Stimulated activated CD4-positive, alpha-beta T cell treated with anti-CD3 and anti-CD28 coated beads, Interleukin-12 subunit alpha, Interleukin-12 subunit beta, amount 100 ng/mL, for 4 hours (primary cell): ENCODE measurements at regions not wholly inside any gene's neighbourhood (a gene's known extent, or its start where the extent isn't known, plus 50 kb on each side); places are given as distances from the start of the nearest gene placed in this dataset.
"Not testable (repeated sequence)": the region's sequence is repeated elsewhere in the genome, so short reads cannot be mapped to it uniquely, and the experiment has no call there.

Source experiments
- DNase-seq: peaks from one replicate; pipeline ENCODE4 v3.0.0-alpha.2; 2020

DNA sequence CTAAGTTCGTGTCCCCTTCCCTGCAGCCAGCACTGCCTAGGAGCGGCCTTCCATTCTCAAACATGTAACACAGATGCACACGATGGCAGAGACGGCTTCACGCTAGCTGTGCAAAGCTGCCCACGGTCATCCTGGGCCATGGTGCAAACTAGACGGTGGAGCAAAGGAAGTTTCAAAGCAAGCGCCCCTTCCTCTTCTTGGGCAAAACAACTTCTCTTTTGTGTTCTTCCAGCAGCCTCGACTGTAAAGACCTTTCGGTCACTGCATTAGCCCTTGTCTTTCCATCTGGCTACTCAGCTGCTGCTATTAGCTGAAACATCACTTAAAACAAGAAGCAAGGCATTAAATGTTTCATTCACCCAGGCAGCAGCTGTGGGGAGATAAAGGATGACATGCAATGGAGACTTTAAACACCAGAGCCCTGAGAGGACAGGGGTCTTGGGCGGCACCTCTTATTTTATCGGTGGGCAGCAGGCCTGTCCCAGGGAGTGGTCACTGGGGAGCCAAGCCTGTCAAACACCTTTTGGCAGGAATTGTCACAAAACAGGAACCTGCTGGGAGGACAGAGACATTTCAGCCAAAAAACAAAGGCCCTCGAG lies 214.8 kb downstream of the KLF6 start:
- DNase-seq, result no peak

DNA sequence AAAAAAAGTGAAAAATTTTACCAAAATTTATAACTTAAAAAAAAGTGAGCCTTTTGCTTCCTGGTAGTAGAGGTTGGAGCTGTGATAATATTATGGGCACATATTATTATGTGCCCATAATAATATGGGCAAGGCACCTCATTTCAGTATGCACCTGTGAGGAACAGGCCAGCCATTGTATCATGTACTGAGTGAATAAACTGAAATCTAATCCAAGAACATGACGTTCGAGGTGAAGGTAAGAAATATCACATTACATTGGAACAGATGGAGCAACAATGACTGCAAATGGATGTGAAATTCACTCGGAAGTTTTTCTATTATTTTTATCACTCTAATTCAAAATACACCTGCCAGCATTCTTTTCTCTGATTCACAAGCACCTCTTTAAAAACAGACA lies 216.0 kb downstream of the KLF6 start:
- no peak for DNase-seq

DNA sequence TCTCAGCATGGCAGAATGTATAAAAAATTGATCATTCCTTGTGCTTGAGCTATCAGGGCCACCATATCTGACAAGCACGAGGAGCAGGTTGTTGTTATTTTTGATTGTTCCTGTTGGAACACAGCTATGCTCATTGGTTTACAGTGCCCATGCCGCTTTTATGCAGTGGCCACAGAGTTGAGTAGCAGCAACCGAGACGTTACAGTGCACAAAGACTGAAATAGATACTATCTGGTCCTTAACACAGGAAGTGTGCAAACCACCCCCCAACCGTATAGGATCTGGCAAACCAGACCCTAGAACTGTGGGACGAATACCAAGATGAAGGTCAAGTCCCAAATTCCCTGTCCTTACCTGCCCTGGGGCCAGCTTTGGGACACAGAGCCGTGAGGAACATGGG lies 216.6 kb downstream of the KLF6 start:
- DNase-seq, result no peak

DNA sequence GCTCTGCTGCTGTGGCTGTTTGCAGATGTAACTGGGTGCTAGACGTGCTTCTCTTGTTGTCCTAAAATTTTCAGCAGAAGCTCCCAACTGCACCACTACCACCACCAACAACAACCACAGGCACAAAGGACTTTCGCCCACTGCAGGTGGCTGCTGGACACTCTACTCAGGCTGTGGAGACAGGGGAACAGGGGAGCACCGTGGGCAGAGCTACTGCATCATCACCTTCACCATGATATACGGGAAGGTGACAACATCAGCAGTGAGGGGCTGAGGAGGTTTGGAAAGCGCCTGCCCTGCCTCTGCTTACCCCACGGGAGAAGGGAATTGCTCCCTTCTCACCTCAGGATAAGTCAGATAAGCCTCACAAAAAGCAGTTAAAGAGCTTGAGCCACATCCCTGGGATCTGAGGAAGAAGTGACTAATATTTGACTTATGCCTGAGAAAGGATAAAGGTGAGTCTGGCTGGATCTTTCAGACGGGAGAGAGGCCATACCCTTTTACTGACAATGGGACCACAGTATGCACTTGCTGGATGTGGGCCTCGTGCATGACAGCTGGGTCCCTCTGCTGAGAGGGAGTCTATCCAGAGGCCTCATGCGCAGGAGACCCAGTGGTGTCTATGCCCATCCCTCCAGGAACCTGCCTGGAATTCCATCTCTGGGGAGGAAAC lies 217.6 kb downstream of the KLF6 start:
- DNase-seq, result no peak

DNA sequence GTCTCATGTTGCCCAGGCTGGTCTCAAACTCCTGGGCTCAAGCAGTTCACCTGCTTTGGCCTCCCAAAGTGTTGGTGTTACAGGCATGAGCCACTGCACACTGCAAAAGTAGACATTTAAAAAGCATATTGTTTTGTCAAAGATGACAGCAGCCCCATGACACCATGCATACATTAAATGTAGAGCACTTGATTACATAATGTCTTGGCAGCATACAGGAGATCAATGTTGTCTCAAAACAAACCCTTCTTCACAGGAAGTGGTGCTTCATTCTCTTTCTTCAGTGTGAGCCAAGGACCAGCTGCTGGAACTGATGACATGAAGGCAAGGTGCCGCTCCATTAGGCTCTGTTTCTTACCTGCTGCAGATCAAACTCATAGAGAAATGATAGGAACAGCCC lies 218.4 kb downstream of the KLF6 start:
- no peak for DNase-seq

DNA sequence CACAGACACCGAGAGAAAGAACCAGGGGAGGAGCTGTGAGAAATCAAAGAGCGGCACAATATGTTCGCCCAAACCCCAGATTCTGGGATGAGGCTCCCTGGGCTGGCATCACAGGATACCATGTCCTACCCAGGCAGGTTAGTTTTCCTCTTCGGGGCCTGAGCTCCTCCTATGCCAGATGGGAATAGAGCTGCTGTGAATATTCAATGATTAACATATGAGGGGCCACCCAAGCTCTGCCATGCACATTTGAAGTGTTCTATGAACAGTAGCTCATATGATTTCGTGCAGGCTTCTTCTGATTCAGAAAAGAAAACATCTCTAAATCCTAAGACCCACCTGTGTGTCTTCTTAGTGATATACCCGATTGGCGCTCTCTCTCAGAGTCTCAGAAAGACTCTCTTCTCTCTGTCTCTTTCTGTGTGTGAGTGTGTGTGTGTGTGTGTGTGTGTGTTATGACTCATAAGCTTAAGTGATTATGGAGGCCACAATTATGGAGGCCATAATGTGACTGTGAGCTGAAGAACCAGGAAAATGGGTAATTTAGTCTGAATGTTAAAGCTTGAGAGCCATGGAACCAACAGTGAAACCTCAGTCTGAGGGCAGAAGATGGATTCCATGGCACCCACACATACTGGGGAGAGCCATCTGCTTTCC lies 220.5 kb downstream of the KLF6 start:
- no peak for DNase-seq

DNA sequence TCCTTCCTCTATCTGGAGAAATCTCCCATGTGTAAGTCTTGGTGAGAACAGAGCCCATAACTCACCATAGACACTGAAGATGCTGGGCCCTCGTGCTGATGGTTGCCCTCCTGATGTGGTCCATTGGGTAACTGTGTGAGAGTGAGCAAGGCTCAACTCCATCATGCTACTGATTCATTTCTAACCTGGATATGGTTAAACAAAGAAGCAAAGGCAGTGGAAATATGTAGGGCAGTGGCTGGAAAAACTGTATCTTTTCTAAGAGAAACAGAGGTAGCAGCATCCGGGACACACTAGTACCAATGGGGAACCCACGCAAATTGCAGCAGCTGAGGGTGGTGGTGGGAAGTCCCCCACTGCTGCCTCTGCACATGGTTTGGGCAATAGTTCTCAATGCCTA lies 221.7 kb downstream of the KLF6 start:
- peak; percentile 22 for DNase-seq

DNA sequence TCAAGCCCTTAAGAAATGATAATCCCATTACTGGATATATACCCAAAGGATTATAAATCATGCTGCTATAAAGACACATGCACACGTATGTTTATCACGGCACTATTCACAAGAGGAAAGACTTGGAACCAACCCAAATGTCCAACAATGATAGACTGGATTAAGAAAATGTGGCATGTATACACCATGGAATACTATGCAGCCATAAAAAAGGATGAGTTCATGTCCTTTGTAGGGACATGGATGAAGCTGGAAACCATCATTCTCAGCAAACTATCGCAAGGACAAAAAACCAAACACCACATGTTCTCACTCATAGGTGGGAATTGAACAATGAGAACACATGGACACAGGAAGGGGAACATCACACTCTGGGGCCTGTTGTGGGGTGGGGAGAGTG lies 224.4 kb downstream of the KLF6 start:
- DNase-seq, result not testable (repeated sequence)

DNA sequence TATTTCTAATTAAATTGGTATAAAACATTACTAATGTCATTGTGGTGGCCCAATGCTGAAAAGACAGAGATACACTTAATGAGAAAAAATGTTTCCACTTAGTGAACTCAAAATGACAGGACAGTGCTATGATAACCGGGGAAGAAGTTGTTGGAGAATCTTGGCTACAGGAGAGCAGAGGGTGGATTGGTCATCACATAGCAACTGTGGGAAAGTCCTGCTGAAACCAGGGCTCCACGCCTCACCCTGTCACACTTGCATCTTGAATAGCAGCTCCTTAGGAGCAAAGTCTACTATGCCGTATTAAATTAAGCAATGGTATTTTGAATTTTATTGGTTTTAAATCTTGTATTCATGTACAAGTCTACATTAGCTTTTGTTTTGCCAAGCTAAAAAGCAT lies 225.5 kb downstream of the KLF6 start:
- DNase-seq, result no peak

DNA sequence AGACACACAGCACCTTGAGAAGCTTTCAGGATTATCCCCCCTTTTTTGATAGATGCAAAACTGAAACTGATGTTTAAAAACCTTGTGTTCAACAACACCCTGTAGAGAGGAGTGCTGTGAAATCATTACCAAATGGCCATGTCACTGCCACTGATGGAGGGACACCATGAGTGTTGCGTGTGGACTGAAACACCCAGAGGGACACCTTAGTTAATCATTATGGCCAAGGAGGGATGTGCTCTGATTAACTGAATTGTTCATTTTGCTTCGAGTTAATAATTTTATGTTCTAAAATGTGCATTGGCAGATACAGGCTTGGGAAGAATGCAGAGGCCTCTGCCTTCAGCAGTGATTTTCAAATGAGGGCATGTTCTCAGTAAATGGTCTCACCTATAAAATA lies 226.0 kb downstream of the KLF6 start:
- DNase-seq, result no peak

DNA sequence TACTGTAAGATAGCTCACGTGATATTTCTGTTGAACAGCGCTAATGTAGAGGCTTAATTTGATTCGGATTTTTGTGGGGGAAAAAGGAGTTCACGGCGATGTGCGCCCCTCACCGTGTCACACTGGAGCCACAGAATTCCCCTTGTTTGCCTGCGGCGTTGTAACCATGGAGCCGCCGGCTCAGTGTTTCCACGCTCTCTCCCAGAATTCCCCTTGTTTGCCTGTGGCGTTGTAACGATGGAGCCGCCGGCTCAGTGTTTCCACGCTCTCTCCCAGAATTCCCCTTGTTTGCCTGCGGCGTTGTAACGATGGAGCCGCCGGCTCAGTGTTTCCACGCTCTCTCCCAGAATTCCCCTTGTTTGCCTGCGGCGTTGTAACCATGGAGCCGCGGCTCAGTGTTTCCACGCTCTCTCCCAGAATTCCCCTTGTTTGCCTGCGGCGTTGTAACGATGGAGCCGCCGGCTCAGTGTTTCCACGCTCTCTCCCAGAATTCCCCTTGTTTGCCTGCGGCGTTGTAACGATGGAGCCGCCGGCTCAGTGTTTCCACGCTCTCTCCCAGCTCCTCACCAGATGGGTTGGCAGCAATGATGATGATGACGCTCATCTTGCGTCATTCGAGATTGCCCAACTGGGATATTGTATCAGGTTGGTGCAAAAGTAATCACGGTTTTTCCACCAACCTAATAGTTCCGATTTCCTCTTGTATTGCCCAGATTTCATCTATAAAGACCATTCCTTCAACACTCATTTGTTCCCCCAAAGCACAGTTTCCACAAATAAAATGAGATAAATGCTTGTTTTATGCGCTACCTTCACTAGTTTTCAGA lies 228.6 kb downstream of the KLF6 start:
- DNase-seq, result not testable (repeated sequence)

DNA sequence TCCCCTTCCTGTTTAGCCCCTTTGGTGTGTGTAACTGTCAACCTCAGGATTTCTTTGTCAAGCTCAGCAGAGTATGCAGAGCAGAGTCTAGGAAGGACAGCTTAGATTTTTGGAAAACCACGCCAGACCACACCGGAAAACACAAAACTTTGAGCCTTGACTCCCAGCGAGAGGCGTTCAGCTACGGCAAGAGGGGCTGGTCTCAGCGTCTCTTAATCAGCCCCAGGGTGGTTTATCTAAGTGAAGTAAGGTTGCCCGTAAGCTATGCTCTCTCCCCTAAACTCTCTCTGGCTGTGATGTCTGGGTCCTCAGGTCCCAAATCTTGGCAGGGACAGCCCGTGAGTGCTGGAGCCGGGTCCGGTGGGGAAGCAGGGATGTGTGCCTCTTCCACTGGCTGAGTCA lies 230.9 kb downstream of the KLF6 start:
- DNase-seq, result no peak

DNA sequence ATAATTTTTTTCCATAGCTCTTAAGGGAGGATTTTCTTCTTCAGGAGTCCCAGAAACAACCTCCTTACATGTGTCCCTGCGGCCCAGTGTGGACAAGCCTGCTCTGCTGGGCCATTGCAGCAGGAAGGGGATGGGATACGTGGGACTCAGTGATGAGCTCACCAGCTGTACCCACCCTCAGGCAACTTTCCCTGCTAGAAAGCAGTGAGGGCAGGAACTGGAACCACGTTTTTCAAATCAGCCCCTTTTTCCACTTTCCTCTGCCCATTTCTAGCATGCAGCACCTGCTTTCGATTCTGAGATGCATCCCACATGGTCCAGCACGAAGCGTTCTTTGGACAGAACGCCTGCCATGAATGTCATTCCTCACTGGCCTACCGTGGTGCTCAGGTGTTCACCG lies 232.7 kb downstream of the KLF6 start:
- no peak for DNase-seq

DNA sequence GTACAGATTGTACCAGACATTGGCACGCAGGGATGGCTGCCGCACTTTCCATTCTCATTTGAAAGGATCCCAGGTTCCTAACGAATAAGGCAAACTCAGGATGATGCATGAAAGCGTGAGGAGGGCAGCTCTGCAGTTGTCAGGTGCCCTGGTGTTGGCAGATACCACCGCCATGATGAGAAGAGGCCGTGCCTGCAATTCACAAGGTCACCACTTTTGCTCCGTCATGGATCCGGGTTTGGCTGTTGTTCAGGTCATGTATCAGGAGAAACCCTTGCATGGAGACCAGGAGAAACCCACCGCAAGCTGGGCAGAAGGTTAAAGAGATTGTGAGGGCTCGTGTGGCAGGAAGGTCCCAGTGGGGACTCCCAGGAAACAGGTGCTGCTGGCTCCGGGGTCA lies 233.2 kb downstream of the KLF6 start:
- DNase-seq, result no peak

DNA sequence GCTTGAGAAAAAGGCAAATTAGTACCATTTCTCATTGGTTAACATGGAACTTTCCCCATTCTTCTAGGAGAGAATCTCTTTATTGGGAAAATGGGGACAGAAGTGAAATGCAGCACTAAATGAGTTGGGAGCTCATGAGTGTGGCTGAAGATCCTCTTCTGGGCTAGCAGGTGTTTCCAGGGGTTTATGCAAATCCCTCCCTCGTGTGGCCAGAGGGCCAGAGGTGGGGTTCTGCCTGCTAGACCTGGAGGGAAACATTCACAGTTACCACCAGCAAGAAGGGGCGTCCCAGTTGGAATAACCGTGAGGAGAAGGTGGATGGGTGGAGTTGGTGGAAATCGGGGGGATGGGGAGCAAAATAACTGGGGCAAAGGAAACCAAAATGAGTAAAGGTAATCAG lies 235.9 kb downstream of the KLF6 start:
- no peak for DNase-seq

DNA sequence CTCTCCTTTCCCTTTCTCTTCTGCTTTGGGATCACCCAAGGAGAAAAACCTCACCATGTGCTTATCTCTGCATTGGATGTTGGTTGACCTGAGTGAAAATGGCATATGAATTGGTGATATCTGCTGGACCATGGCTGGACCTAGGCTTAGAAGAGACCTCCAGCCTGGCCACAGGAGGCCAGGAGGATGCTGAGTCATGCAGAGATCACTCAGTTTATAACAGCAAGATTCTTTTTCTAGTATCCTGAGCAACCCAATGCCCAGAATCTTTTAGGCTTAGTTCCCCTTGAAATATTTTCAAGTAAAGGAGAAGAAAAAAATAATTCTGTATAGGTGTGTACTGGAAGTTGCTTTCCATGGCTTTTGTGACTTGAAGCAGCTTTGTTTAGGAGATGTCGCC lies 236.3 kb downstream of the KLF6 start:
- no peak for DNase-seq

DNA sequence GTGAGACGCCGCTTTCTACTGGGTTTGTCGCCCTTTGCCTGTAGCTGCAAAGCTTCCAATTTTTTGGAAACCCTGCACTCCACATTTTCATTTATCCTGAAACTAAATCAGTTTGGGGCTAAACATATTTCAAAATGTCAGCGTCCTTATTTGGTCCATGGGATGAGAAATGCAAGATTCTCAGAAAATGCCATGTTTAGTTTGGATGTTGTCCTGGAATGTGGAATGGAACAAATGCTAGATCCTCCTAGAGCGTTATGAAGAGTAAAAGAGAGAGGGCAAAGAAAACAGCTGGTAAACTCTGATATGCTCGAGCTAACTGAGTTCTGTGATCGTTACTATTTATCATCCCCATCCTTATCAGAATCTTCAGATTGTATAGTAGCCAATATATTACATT lies 236.9 kb downstream of the KLF6 start:
- DNase-seq, result no peak

DNA sequence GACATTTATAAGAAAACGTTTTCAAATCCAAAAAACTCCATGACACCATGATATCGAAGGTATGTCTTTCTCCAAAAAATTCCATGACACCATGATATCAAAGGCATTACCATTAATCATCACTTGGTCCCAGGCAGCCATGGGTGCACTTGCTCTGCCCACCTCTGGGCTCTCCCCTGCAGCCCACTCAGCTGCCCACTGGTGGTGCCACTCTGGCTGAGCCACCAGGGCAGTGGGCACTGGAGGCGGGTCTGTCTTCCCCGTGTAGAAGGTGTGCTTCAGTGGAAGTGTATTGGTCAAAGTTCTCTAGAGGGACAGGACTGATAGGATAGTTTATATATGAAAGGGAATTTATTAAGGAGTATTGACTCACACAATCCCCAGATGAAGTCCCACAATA lies 240.4 kb downstream of the KLF6 start:
- DNase-seq, result no peak

DNA sequence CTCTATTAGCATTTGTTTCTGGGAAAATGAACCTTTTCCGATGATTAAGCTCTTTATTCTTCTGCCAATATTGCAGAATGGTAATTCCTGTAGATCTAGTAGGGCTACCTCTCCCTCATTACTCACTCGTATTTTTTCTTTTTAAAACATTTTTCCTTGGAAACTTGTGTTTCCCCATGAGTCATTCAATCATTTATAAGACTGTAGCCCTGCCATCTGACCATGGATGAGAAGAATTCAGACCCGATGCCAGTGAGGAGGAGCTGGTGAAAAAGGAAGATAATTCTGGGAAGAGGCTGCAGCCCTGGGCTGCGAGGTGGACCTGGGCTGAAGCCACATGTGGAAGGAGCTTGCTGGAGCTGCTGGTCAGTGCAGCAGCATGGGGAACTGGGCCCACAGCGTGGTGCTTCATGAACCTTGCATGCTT lies 242.8 kb downstream of the KLF6 start:
- no peak for DNase-seq

DNA sequence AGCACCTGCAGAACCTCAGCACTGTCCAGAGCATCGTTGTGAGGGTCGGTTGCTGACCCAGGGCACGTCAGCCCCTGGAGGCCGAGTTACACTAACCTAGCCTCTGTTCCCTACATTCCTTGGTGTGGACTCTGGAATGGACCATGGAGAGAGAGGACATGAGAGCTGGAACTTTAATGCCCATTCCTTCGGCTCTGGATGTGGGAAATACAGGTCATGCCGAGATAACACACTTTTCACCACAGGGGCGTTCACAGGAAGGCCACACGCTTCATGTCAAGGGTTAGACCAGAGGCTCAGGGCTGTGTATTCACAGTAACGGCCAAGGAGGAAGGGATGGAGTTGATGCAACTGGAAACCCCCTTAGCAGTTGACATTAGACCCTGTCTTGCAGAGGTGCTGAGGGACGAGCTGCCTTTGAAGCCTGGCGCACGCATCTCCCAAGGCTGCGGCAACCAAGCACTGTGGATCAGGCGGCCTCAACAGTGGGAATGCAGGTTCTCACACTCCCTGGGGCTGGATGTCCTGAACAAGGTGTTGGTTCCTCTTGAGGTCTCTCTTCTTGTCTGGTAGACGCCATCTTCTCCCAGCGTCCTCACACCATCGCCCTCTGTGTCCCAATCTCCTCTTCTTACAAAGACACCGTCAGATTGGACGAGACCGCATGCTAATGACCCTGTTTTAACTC lies 245.2 kb downstream of the KLF6 start:
- no peak for DNase-seq

DNA sequence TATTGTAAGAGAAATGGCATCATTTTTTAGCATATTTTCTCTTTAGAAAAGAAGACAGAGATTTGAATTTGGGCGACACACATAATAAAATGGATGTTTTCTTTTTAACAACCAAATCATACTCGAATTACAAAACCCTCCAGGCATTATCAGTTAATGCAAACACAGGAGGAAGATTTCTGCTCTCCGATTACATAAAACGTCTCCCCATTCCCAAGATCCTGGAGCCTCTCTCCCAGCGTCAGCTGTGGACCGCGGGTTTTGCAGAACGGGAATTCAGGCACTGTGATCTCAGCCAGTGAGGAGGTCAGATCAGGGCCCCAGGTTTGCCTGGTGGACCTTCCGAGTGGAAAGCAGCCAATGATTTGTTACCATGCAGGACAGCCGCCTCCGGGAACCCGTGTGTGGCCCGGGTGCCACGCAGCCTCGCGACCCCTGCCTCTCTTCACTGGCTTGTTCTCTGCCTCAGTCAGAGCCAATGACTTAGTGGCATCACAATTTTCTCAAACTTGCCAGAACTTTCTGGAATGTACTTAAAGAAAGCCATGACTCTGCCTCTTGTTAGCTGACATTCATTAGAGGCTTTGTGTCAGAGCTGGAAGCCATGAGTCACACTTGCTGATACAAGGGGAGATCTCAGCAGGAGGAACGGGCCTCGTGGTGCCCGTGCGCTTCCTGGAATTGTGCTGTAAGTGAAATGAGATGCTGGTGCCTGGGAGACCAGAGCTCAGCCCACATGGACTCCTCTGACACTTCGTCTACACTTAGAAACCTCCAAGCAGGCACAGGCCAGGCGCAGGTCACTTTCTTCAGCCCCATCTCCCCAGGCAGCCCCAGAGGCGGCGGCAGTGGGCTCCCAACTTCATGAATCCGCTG lies 246.1 kb downstream of the KLF6 start:
- no peak for DNase-seq

DNA sequence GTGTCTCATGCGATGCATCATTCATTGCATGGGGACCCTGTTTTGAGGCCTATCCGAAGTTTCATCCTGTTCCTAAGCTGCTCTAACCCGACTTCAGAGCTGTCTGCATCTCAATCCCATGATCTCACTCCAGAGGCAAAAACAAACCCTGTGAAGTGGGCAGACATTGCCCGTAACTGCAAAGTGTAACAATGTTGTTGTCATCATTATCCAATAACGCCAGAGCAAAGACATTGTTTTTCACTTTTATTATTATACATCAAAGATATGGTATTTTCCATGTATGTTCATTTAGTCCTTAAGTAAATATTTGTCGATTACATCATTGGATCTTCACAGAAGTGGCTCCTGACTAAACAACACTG lies 246.7 kb downstream of the KLF6 start:
- DNase-seq, result no peak
